ENCODE measurements at regions not wholly inside any gene's neighbourhood (a gene's known extent, or its start where the extent isn't known, plus 50 kb on each side); places are given as distances from the start of the nearest gene placed in this dataset.
A peak's percentile ranks its signal among the peaks of the same experiment; 100 is the strongest.
"Not testable (repeated sequence)": the region's sequence is repeated elsewhere in the genome, so short reads cannot be mapped to it uniquely, and the experiment has no call there.

- ATAC-seq (ENCODE audit: poor library complexity) (no peak), DNase-seq (no peak)
- intact Hi-C loops (cut with DNase I), result no loop called here
Measured at GRCh38 chr11:91373497-91373896, 851.1 kb upstream of the FAT3 start.

DNA sequence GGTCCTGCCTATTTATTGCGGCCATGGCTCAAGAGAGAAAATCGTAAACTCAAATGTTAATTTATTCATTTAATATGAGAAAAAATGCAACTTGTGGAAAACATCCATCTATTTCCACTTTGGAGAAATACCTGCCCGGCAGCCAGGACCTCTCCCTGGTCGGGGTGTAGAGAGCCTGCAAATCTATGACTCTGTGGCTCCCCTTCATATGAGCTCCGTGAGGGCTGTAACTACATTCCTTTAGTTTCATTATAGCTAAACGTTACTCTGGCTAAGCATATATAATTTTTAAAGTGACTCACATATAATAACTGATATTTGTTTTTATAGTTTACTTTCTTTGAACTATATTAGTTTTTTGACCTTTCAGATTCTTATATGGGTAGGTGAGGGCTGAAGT is 857.8 kb upstream of the FAT3 start:
- DNase-seq, result no peak
- intact Hi-C loops (cut with DNase I), result no loop called here
- ATAC-seq (ENCODE audit: poor library complexity), result no peak

- ATAC-seq (ENCODE audit: poor library complexity), result no peak
- intact Hi-C loops (cut with DNase I), result no loop called here
- DNase-seq, result no peak
Measured at GRCh38 chr11:91365986-91366585, 858.5 kb upstream of the FAT3 start.

DNA sequence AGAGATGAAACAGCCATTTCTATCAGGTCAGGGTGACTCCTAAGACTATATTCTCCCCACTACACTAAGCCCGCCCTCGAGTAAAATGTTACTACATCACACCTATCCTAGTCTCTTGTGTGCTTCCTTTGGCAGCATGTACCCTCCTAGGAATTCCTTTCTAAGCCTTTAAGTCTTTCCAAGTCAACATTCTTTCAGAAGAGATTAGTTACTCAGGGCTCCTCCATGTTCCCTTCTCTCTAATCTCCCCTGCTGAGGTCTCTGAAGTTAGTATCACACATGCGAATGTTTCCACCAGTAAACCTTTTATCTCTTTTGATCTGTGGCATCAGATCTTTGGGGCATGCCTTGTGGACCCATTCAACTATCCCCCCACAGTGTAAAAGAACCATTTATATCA is 873.7 kb upstream of the FAT3 start:
- DNase-seq (no peak), ATAC-seq (ENCODE audit: poor library complexity) (no peak)
- intact Hi-C loops (cut with DNase I), result no loop called here

DNA sequence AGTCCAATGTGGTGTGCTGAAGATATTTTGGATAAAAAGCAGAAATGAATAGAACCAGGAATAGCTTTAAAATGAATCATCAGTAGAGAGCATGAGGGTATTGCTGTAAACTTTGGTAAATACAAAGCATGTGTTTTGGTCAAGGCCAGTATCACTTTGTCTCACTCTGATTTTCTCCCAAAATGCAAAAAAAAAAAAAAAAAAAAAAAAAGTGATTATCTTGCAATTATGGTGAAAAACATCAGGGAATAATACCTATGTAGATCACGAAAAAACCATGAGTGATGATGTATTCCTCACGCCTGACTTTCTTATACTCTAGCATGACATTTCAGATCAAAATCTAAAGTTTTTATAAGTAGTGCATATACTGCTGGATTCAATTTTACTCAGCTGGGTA is 897.9 kb upstream of the FAT3 start:
- ATAC-seq (ENCODE audit: poor library complexity), result no peak
- intact Hi-C loops (cut with DNase I), result no loop called here
- DNase-seq, result no peak

GRCh38 chr11:91326280-91326679 is 898.3 kb upstream of the FAT3 start:
- intact Hi-C loops (cut with DNase I), result no loop called here
- ATAC-seq (ENCODE audit: poor library complexity), result no peak
- no peak for DNase-seq

GRCh38 chr11:91314521-91314920 is 910.1 kb upstream of the FAT3 start:
- intact Hi-C loops (cut with DNase I), result no loop called here
- peak; percentile 95 for ATAC-seq (ENCODE audit: poor library complexity)
- DNase-seq, result no peak

DNA sequence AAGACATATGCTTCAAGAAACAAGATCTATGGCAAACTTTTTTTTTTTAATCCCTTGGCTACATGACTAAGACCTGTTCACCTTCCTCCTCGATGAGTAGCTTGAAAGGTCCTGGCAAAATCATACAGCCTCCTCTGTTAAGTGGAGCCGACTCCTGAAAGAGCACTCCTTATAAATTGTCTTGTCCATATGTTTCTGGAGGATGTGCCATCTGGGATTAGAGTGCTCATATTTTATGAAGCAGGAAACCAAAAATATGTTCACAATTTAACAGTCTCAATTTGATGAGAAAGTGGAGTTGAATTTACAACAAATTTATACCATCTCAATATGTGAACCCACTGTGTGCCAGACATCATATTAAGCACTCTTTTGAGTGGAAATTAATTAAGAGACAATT is 912.1 kb upstream of the FAT3 start:
- intact Hi-C loops (cut with DNase I), result no loop called here
- no peak for ATAC-seq (ENCODE audit: poor library complexity)
- no peak for DNase-seq

- no peak for ATAC-seq (ENCODE audit: poor library complexity)
- DNase-seq, result no peak
- intact Hi-C loops (cut with DNase I), result no loop called here
Measured at GRCh38 chr11:91310085-91310484, 914.5 kb upstream of the FAT3 start.

DNA sequence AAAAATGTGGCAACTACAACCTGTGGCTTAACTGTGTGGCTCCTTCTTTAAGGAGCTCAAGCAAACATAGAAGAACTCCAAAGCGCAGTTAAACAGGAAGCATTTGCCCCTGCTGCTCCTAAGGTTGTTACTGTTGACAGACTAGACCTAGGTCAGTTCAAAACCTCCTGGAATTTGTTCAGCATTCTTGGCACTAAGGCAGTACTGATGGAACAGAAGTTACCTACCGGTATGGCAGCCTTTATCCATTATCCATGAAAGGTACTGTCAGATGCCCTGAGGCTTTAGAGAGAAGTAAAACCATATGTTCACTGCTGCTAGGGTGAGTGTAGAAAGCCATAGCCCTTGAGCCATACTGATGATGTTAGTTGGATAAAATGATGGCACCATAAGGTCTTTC is 916.5 kb upstream of the FAT3 start:
- intact Hi-C loops (cut with DNase I), result no loop called here
- ATAC-seq (ENCODE audit: poor library complexity) (no peak), DNase-seq (no peak)

GRCh38 chr11:91305402-91305801 is 919.2 kb upstream of the FAT3 start:
- DNase-seq, result no peak
- intact Hi-C loops (cut with DNase I), result no loop called here

DNA sequence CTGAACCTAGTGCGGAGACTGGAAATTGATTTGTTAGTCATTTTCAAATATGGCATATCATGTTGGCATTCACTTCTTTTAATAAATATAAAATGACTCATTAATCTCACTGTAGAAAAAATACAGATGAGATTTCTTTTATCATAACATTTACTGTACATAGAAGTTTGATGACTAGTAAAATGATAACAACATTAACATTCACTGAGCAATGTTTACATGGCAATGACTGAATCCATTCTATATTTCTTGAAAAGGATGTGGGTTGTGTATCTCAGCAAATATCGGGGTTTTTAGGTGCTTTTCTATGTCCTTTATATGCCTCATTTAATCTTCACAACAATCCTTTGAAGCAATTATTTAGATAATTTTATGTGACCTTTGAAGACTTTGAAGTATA is 920.9 kb upstream of the FAT3 start:
- intact Hi-C loops (cut with DNase I), result no loop called here
- no peak for DNase-seq
- ATAC-seq (ENCODE audit: poor library complexity), result no peak

More at GRCh38 chr11:91305402-91305801, 919.2 kb upstream of the FAT3 start:
- no peak for ATAC-seq (ENCODE audit: poor library complexity)

- DNase-seq (no peak), ATAC-seq (ENCODE audit: poor library complexity) (no peak)
- intact Hi-C loops (cut with DNase I), result no loop called here
Measured at GRCh38 chr11:91299980-91300379, 924.6 kb upstream of the FAT3 start.

GRCh38 chr11:91296629-91297028 is 928.0 kb upstream of the FAT3 start:
- intact Hi-C loops (cut with DNase I), result no loop called here
- DNase-seq, result no peak
- ATAC-seq (ENCODE audit: poor library complexity), result no peak

DNA sequence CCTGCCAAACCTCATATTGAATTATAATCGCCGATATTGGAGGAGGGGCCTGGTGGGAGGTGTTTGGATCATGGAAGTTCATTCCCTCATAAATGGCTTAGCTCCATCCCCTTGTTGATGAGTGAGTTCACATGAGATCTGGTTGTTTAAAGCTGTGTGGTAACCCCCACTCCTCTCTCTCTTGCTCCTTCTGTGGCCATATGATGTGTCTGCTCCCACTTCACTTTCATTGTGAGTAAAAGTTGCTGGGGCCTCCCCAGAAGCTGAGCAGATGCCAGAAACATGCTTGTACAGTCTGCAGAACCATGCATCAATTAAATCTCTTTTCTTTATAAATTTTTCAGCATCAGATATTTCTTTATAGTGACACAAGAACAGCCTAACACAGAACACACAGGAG is 929.0 kb upstream of the FAT3 start:
- ATAC-seq (ENCODE audit: poor library complexity) (no peak), DNase-seq (no peak)
- intact Hi-C loops (cut with DNase I), result no loop called here

DNA sequence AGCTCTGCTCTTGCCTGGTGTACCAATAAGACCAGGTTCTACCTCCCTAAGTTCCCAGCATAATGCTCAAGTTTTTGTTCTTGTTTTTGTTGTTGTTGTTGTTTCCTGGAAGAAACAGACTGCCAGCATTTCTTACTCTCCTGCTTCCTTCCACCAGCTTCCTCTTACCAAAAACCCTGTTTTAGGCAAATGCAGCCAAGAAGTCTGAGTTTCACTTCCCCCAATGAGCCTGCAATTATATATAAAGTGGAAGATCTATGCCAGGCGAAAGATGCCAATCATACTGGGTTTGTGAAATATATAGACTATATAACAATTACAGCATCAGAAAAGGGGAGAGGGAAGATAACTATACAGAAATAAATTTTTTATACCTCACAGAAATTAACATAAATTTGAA is 931.5 kb upstream of the FAT3 start:
- no peak for ATAC-seq (ENCODE audit: poor library complexity)
- intact Hi-C loops (cut with DNase I), result no loop called here
- DNase-seq, result no peak

GRCh38 chr11:91272089-91272488 is 952.5 kb upstream of the FAT3 start:
- intact Hi-C loops (cut with DNase I), result no loop called here
- DNase-seq (no peak), ATAC-seq (ENCODE audit: poor library complexity) (no peak)

DNA sequence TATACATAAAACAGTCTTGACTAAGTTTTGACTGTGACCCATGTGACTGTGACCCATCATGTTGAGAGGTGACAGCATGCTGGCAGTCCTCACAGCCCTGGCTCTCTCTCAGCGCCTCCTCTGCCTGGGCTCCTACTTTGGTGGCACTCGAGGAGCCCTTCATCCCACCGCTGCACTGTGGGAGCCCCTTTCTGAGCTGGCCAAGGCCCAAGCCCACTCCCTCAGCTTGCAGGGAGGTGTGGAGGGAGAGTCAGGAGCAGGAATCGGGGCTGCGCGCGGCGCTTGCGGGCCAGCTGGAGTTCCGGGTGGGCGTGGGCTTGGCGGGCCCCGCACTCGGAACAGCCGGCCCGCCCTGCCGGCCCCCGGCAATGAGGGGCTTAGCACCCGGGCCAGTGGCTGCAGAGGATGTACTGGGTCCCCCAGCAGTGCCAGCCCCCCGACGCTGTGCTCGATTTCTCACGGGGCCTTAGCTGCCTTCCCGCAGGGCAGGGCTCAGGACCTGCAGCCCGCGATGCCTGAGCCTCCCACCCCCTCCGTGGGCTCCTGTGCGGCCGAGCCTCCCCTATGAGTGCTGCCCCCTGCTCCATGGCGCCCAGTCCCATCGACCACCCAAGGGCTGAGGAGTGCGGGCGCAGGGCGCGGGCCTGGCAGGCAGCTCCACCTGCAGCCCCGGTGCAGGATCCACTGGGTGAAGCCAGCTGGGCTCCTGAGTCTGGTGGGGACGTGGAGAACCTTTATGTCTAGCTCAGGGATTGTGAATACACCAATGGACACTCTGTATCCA is 955.9 kb upstream of the FAT3 start:
- intact Hi-C loops (cut with DNase I), result not testable (repeated sequence)
- ATAC-seq (ENCODE audit: poor library complexity), result peak; percentile 73
- peak; percentile 58 for DNase-seq

DNA sequence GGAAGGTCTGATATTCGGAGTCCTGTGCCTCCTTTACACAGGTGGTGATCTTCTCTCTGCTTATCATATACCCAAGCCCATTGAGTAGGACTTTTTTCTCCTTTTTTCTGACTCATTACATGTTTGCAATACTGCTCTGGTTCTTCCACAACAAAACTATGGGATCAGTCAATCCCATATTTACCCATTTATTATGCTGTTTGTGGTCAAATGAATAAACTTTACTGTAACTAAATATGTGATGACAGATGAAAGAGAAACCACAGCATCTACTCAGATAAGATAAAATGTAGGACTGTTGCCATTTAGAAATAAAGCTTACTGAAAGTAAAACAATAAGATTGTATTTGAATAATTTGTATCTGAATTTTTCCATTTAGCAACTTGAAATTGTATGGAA is 958.7 kb upstream of the FAT3 start:
- intact Hi-C loops (cut with DNase I), result no loop called here
- ATAC-seq (ENCODE audit: poor library complexity), result no peak
- DNase-seq, result no peak

DNA sequence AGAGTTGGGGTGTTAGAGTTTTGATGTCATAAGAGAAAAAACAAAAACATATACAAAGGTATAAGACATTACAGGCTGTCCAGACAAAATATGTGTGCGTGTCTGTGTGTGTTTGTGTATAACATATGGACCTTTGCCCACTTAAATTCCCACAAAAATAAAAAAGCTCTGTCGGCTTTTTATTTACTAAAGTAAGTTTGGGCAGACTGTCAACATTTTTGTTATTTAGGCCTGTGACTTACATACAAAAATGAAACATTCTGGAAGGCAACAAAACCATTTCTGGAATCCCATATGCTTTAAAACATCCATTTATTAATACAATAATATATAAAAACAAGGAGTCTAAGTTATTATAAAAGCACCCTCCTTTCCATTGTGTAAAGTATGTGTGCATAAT is 960.1 kb upstream of the FAT3 start:
- DNase-seq (no peak), ATAC-seq (ENCODE audit: poor library complexity) (no peak)
- intact Hi-C loops (cut with DNase I), result no loop called here

Measured in Right ventricle myocardium superior (tissue), 1 donor.